WTC11 (cell line): ENCODE measurements at regions not wholly inside any gene's neighbourhood (a gene's known extent, or its start where the extent isn't known, plus 50 kb on each side); places are given as distances from the start of the nearest gene placed in this dataset.

Source experiments
- ATAC-seq: fragments of 200-7000 bp; cut with Tn5 transposase; 2 replicates; pipeline ENCODE4 v1.10.0; 2021; ENCODE audit warnings: mild to moderate bottlenecking, moderate library complexity
- CTCF ChIA-PET: fragments of 300-600 bp; sonication (Branson Sonifier 250); formaldehyde crosslinking; loops from one replicate; lab custom pipeline; 2021; ENCODE audit warnings: antibody characterized with exemption; lab: Charles Lee
- POLR2A ChIA-PET: fragments of 350-600 bp; sonication (Branson Sonifier 250); formaldehyde crosslinking; loops from one replicate; lab custom pipeline; 2021; ENCODE audit warnings: antibody characterized with exemption; lab: Charles Lee
- DNase-seq: peaks from one replicate; pipeline ENCODE4 v3.0.0; 2021; ENCODE audit warnings: low spot score
- H3K27ac Mint-ChIP-seq: 2 replicates; pipeline ENCODE4 v1.8.0; 2021; ENCODE audit warnings: mixed read lengths
- H3K27me3 Mint-ChIP-seq: 2 replicates; pipeline ENCODE4 v1.8.0; 2021; ENCODE audit warnings: low read depth, mild to moderate bottlenecking, moderate library complexity, mixed read lengths
- H3K36me3 Mint-ChIP-seq: 2 replicates; pipeline ENCODE4 v1.8.0; 2021; ENCODE audit warnings: mixed read lengths
- H3K4me1 Mint-ChIP-seq: 2 replicates; pipeline ENCODE4 v1.8.0; 2022; ENCODE audit warnings: mixed read lengths
- H3K4me3 Mint-ChIP-seq: 2 replicates; pipeline ENCODE4 v1.8.0; 2021; ENCODE audit warnings: mild to moderate bottlenecking, moderate library complexity, mixed read lengths
- H3K9me3 Mint-ChIP-seq: 2 replicates; pipeline ENCODE4 v1.8.0; 2021; ENCODE audit warnings: mixed read lengths
- ELF4 ChIP-seq: sonication (generic); formaldehyde crosslinking; IDR thresholded peaks from 2 replicates; pipeline ENCODE4 v1.8.1; 2022; ENCODE audit warnings: low read depth, mild to moderate bottlenecking, moderate library complexity, missing genetic modification reagents
- GABPB1 ChIP-seq: sonication (generic); formaldehyde crosslinking; IDR thresholded peaks from 2 replicates; pipeline ENCODE4 v1.8.1; 2023; ENCODE audit warnings: mild to moderate bottlenecking, missing genetic modification reagents
- HMGA2 ChIP-seq: fragments of 250-450 bp; sonication (Bioruptor Pico); IDR thresholded peaks from 2 replicates; pipeline ENCODE4 v1.4.0; 2021; ENCODE audit warnings: mild to moderate bottlenecking, moderate library complexity
- JUN ChIP-seq: sonication (generic); formaldehyde crosslinking; IDR thresholded peaks from 2 replicates; pipeline ENCODE4 v1.8.0; 2023; ENCODE audit warnings: mild to moderate bottlenecking, missing genetic modification reagents
- KAT7 ChIP-seq: sonication (generic); formaldehyde crosslinking; IDR thresholded peaks from 2 replicates; pipeline ENCODE4 v1.8.1; 2023; ENCODE audit warnings: missing genetic modification reagents, mild to moderate bottlenecking, borderline replicate concordance
- NR2C2 ChIP-seq: sonication (generic); formaldehyde crosslinking; IDR thresholded peaks from 2 replicates; pipeline ENCODE4 v1.8.0; 2022; ENCODE audit warnings: mild to moderate bottlenecking, missing genetic modification reagents
- PRRX2 ChIP-seq: fragments of 250-450 bp; sonication (Bioruptor Pico); IDR thresholded peaks from 2 replicates; pipeline ENCODE4 v1.8.0; 2021; ENCODE audit warnings: mild to moderate bottlenecking
- RELA ChIP-seq: sonication (generic); formaldehyde crosslinking; IDR thresholded peaks from 2 replicates; pipeline ENCODE4 v1.8.1; 2022; ENCODE audit warnings: missing genetic modification reagents, mild to moderate bottlenecking, borderline replicate concordance
- SMAD4 ChIP-seq: sonication (generic); formaldehyde crosslinking; IDR thresholded peaks from 2 replicates; pipeline ENCODE4 v1.8.0; 2022; ENCODE audit warnings: mild to moderate bottlenecking, missing genetic modification reagents
- TCF7 ChIP-seq: sonication (generic); formaldehyde crosslinking; IDR thresholded peaks from 2 replicates; pipeline ENCODE4 v1.8.0; 2022; ENCODE audit warnings: mild to moderate bottlenecking, low read depth, missing genetic modification reagents, moderate library complexity
- TEAD4 ChIP-seq: sonication (generic); formaldehyde crosslinking; IDR thresholded peaks from 2 replicates; pipeline ENCODE4 v1.8.0; 2022; ENCODE audit warnings: mild to moderate bottlenecking, missing genetic modification reagents
- TP53 ChIP-seq: sonication (generic); formaldehyde crosslinking; IDR thresholded peaks from 2 replicates; pipeline ENCODE4 v1.8.1; 2023; ENCODE audit warnings: mild to moderate bottlenecking, missing genetic modification reagents
- ZNF232 ChIP-seq: sonication (generic); formaldehyde crosslinking; IDR thresholded peaks from 2 replicates; pipeline ENCODE4 v1.8.0; 2022; ENCODE audit warnings: mild to moderate bottlenecking, missing genetic modification reagents
- ZNF423 ChIP-seq: fragments of 250-450 bp; sonication (Bioruptor Pico); IDR thresholded peaks from 2 replicates; pipeline ENCODE4 v2.1.2; 2022; ENCODE audit warnings: mild to moderate bottlenecking, moderate library complexity
- TF ChIP-seq, protein P1 (sequence below): sonication (generic); formaldehyde crosslinking; IDR thresholded peaks from 2 replicates; pipeline ENCODE4 v1.8.0; 2023; ENCODE audit warnings: mild to moderate bottlenecking, missing genetic modification reagents
- TF ChIP-seq, protein P2 (sequence below): sonication (generic); formaldehyde crosslinking; IDR thresholded peaks from 2 replicates; pipeline ENCODE4 v1.8.0; 2022; ENCODE audit warnings: missing genetic modification reagents
- TF ChIP-seq, protein P3 (sequence below): sonication (generic); formaldehyde crosslinking; conservative IDR thresholded peaks from 2 replicates; pipeline ENCODE4 v1.8.1; 2023; ENCODE audit warnings: mild to moderate bottlenecking, low read depth, missing genetic modification reagents, moderate library complexity
- TF ChIP-seq, protein P4 (sequence below): sonication (generic); formaldehyde crosslinking; IDR thresholded peaks from 2 replicates; pipeline ENCODE4 v1.8.1; 2022; ENCODE audit warnings: low read depth, mild to moderate bottlenecking, moderate library complexity, missing genetic modification reagents, borderline replicate concordance
- TF ChIP-seq, protein P5 (sequence below): fragments of 250-450 bp; sonication (Bioruptor Pico); IDR thresholded peaks from 2 replicates; pipeline ENCODE4 v1.9.0; 2021; ENCODE audit warnings: moderate library complexity, mild to moderate bottlenecking, inconsistent platforms, borderline replicate concordance

DNA sequence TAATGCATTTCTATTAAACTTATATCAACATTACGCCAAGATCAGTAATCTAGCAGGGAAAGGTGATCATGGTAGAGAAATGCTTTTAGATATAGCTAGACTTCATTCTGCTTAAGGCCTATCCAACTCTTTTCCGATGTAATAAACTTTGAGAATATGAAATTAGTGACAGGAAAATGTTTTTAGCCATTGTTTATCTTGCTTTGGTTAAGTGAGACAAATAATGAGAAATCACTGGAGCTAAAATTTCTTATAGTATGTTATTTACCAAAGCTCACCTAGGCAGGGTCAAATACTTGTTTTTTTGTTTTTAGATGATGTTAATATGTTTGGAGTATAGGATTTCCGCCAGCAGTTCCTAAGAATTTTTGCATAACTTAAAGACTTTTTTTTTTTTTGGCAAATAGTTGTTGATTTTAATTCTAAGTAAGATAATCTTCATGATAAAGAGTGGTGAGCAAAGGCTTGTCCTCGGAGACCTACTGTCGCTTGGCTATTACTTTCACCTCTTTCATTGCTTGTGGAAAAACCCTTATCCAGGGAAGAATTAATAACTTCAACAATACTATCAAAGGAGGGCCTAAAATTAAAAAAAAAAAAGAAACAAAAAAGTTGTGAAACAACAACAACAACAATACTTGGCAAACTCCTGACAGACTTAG, 98.3 kb downstream of the SOX4 start (continued):
- TF ChIP-seq PRRX2 (CRISPR knock-in tag) = no peak

DNA sequence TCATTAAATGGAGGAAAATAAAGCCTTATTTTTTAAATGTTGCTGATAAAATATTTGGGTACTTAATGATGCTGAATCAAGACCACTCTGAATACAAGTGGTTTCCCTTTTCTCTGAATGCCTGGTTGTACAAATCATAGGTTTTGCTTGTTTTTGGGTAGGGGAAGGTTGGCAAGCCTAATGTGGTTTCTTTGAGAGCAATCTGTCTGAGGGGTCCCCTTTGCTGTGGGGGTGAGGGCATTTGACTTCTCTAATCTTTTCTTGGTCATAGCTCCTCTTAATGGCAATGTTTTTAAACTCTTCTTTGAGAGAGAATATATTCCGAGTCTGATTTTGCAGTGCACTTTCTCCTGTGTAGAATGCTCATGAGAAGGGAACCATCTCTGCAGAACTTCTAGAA, 99.2 kb downstream of the SOX4 start:
- H3K36me3 Mint-ChIP-seq = peaks cover 28% of the 10 kb centered on the region
- peak overlapping the region; percentile 44 for H3K4me3 Mint-ChIP-seq
- no peak for DNase-seq
- peak overlapping the region; percentile 95 for H3K27ac Mint-ChIP-seq
- peaks cover 7% of the 10 kb centered on the region for H3K9me3 Mint-ChIP-seq
- CTCF ChIA-PET = no interaction called here
- H3K4me1 Mint-ChIP-seq = peaks cover 80% of the 10 kb centered on the region
- TF ChIP-seq JUN (no peak), SMAD4 (CRISPR knock-in tag) (no peak), TP53 (CRISPR knock-in tag) (no peak), GABPB1 (CRISPR knock-in tag) (no peak), TEAD4 (CRISPR knock-in tag) (no peak), HMGA2 (no peak), ZNF232 (CRISPR knock-in tag) (no peak), ZNF423 (CRISPR knock-in tag) (no peak), ELF4 (no peak), NR2C2 (CRISPR knock-in tag) (no peak), RELA (CRISPR knock-in tag) (no peak), KAT7 (CRISPR knock-in tag) (no peak), TCF7 (no peak)
- TF ChIP-seq, protein P1, sequence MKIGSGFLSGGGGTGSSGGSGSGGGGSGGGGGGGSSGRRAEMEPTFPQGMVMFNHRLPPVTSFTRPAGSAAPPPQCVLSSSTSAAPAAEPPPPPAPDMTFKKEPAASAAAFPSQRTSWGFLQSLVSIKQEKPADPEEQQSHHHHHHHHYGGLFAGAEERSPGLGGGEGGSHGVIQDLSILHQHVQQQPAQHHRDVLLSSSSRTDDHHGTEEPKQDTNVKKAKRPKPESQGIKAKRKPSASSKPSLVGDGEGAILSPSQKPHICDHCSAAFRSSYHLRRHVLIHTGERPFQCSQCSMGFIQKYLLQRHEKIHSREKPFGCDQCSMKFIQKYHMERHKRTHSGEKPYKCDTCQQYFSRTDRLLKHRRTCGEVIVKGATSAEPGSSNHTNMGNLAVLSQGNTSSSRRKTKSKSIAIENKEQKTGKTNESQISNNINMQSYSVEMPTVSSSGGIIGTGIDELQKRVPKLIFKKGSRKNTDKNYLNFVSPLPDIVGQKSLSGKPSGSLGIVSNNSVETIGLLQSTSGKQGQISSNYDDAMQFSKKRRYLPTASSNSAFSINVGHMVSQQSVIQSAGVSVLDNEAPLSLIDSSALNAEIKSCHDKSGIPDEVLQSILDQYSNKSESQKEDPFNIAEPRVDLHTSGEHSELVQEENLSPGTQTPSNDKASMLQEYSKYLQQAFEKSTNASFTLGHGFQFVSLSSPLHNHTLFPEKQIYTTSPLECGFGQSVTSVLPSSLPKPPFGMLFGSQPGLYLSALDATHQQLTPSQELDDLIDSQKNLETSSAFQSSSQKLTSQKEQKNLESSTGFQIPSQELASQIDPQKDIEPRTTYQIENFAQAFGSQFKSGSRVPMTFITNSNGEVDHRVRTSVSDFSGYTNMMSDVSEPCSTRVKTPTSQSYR (CRISPR knock-in tag) = no peak
- TF ChIP-seq, protein P2, sequence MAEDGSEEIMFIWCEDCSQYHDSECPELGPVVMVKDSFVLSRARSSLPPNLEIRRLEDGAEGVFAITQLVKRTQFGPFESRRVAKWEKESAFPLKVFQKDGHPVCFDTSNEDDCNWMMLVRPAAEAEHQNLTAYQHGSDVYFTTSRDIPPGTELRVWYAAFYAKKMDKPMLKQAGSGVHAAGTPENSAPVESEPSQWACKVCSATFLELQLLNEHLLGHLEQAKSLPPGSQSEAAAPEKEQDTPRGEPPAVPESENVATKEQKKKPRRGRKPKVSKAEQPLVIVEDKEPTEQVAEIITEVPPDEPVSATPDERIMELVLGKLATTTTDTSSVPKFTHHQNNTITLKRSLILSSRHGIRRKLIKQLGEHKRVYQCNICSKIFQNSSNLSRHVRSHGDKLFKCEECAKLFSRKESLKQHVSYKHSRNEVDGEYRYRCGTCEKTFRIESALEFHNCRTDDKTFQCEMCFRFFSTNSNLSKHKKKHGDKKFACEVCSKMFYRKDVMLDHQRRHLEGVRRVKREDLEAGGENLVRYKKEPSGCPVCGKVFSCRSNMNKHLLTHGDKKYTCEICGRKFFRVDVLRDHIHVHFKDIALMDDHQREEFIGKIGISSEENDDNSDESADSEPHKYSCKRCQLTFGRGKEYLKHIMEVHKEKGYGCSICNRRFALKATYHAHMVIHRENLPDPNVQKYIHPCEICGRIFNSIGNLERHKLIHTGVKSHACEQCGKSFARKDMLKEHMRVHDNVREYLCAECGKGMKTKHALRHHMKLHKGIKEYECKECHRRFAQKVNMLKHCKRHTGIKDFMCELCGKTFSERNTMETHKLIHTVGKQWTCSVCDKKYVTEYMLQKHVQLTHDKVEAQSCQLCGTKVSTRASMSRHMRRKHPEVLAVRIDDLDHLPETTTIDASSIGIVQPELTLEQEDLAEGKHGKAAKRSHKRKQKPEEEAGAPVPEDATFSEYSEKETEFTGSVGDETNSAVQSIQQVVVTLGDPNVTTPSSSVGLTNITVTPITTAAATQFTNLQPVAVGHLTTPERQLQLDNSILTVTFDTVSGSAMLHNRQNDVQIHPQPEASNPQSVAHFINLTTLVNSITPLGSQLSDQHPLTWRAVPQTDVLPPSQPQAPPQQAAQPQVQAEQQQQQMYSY = no peak
- TF ChIP-seq, protein P3, sequence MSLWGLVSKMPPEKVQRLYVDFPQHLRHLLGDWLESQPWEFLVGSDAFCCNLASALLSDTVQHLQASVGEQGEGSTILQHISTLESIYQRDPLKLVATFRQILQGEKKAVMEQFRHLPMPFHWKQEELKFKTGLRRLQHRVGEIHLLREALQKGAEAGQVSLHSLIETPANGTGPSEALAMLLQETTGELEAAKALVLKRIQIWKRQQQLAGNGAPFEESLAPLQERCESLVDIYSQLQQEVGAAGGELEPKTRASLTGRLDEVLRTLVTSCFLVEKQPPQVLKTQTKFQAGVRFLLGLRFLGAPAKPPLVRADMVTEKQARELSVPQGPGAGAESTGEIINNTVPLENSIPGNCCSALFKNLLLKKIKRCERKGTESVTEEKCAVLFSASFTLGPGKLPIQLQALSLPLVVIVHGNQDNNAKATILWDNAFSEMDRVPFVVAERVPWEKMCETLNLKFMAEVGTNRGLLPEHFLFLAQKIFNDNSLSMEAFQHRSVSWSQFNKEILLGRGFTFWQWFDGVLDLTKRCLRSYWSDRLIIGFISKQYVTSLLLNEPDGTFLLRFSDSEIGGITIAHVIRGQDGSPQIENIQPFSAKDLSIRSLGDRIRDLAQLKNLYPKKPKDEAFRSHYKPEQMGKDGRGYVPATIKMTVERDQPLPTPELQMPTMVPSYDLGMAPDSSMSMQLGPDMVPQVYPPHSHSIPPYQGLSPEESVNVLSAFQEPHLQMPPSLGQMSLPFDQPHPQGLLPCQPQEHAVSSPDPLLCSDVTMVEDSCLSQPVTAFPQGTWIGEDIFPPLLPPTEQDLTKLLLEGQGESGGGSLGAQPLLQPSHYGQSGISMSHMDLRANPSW (CRISPR knock-in tag) = no peak
- TF ChIP-seq, protein P4, sequence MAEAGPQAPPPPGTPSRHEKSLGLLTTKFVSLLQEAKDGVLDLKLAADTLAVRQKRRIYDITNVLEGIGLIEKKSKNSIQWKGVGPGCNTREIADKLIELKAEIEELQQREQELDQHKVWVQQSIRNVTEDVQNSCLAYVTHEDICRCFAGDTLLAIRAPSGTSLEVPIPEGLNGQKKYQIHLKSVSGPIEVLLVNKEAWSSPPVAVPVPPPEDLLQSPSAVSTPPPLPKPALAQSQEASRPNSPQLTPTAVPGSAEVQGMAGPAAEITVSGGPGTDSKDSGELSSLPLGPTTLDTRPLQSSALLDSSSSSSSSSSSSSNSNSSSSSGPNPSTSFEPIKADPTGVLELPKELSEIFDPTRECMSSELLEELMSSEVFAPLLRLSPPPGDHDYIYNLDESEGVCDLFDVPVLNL (CRISPR knock-in tag) = no peak
- TF ChIP-seq, protein P5, sequence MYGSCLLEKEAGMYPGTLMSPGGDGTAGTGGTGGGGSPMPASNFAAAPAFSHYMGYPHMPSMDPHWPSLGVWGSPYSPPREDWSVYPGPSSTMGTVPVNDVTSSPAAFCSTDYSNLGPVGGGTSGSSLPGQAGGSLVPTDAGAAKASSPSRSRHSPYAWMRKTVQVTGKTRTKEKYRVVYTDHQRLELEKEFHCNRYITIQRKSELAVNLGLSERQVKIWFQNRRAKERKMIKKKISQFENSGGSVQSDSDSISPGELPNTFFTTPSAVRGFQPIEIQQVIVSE (CRISPR knock-in tag) = no peak
- TF ChIP-seq, all 79 proteins: peak for 0
- no peak for ATAC-seq
- POLR2A ChIA-PET = interaction anchor here (0.8 kb wide), 1 partner anchor 25 kb away, joined by 3 read pairs; no protein-coding TSS in a partner anchor
- no peaks in the 10 kb centered on the region for H3K27me3 Mint-ChIP-seq
